K562 (cell line): ENCODE measurements at regions not wholly inside any gene's neighbourhood (a gene's known extent, or its start where the extent isn't known, plus 50 kb on each side); places are given as distances from the start of the nearest gene placed in this dataset.

Source experiments
- ATAC-seq: fragments of 200-7000 bp; cut with Tn5 transposase; 3 replicates; pipeline ENCODE4 v1.9.1; 2020; ENCODE audit warnings: moderate library complexity
- BruUV-seq: library from RNA; stranded (reverse); fragments of 400-500 nt; replicated peaks from 2 replicates; lab custom pipeline; 2021; lab: Mats Ljungman, UMichigan
- CTCF ChIA-PET: fragments of 300-600 bp; formaldehyde crosslinking; extraction: SDS; loops from one replicate; lab custom pipeline; 2021; ENCODE audit warnings: low intra/inter-chr PET ratio; lab: Yijun Ruan, JAX
- POLR2A ChIA-PET: fragments of 300-600, 350-650 bp; sonication (Branson Sonifier 250); formaldehyde crosslinking; extraction: SDS; loops from one replicate; lab custom pipeline; 2021; ENCODE audit warnings: antibody characterized with exemption, inconsistent platforms; lab: Yijun Ruan, JAX
- DNase-seq, 4 experiments: peaks; one replicate each; pipeline versions ENCODE4 v3.0.0 to v3.0.0-alpha.2; 2011 to 2018; ENCODE audit warnings: low spot score in 3 of 4, mixed read lengths in 3 of 4; ENCODE audit errors: extremely low read depth in 1 of 4
- FAIRE-seq: peaks from 2 replicates; lab custom pipeline; 2011; peaks lifted over from hg19 to GRCh38; lab: Jason Lieb, UNC
- H2AFZ ChIP-seq: 2 replicates; pipeline ENCODE4 v1.6.0; 2011; ENCODE audit warnings: low read depth, low read length, control low read depth, inconsistent platforms
- H3K27ac ChIP-seq: fragments of 200-600 bp; 3 replicates; pipeline ENCODE4 v1.8.0; 2011; ENCODE audit warnings: low read depth, mild to moderate bottlenecking, control low read depth, inconsistent platforms, low read length, moderate library complexity, mixed read lengths; ENCODE audit errors: extremely low read depth
- H3K27me3 ChIP-seq, 2 experiments: fragments of 300-600 bp in 1 of 2; 2 replicates in 1 of 2; 3 replicates in 1 of 2; pipeline versions ENCODE4 v1.6.0 to v1.8.0; 2011; ENCODE audit warnings: inconsistent platforms in 2 of 2, low read length in 2 of 2, mild to moderate bottlenecking in 1 of 2, mixed read lengths in 1 of 2, moderate library complexity in 1 of 2; ENCODE audit not compliant: control insufficient read depth in 2 of 2, insufficient read depth in 2 of 2
- H3K36me3 ChIP-seq: fragments of 300-600 bp; 3 replicates; pipeline ENCODE4 v1.8.0; 2011; ENCODE audit warnings: mild to moderate bottlenecking, low read length, inconsistent platforms; ENCODE audit not compliant: control insufficient read depth, insufficient read depth
- H3K4me1 ChIP-seq, 2 experiments: fragments of 200-600 bp in 1 of 2; replicated peaks in 1 of 2; 2 replicates in 1 of 2; 3 replicates in 1 of 2; pipeline versions ENCODE4 v1.5.1 to v1.8.0; 2011; ENCODE audit warnings: inconsistent platforms in 2 of 2, low read length in 2 of 2, mild to moderate bottlenecking in 1 of 2, mixed read lengths in 1 of 2, moderate library complexity in 1 of 2; ENCODE audit not compliant: control insufficient read depth in 2 of 2, insufficient read depth in 2 of 2
- H3K4me2 ChIP-seq: 2 replicates; pipeline ENCODE4 v1.6.1; 2011; ENCODE audit warnings: low read length, control low read depth, inconsistent platforms, mixed read lengths; ENCODE audit not compliant: insufficient read depth
- H3K4me3 ChIP-seq: fragments of 200-600 bp; sonication (generic), shearing (Covaris generic); 2 replicates; pipeline ENCODE4 v1.5.1; 2016; ENCODE audit warnings: control low read depth, inconsistent platforms
- H3K79me2 ChIP-seq: fragments of 200-600 bp; 3 replicates; pipeline ENCODE4 v1.8.0; 2011; ENCODE audit warnings: low read length, inconsistent platforms; ENCODE audit not compliant: control insufficient read depth, insufficient read depth
- H3K9ac ChIP-seq, 2 experiments: 2 replicates each; pipeline versions ENCODE4 v1.6.0 to v1.6.1; 2011; ENCODE audit warnings: low read depth in 2 of 2, low read length in 2 of 2, control low read depth in 1 of 2, inconsistent platforms in 1 of 2, mild to moderate bottlenecking in 1 of 2, mixed read lengths in 1 of 2; ENCODE audit not compliant: insufficient read depth in 1 of 2
- H3K9me1 ChIP-seq: one replicate; pipeline ENCODE4 v1.6.0; 2011; ENCODE audit warnings: inconsistent platforms, mild to moderate bottlenecking, low read length, moderate library complexity; ENCODE audit not compliant: control insufficient read depth, insufficient read depth
- H3K9me3 ChIP-seq: replicated peaks from 2 replicates; pipeline ENCODE4 v1.5.1; 2011; ENCODE audit warnings: low read depth, low read length, inconsistent platforms; ENCODE audit not compliant: control insufficient read depth, insufficient read depth
- H4K20me1 ChIP-seq: replicated peaks from 2 replicates; pipeline ENCODE4 v1.6.1; 2011; ENCODE audit warnings: low read length, inconsistent platforms, mixed read lengths; ENCODE audit not compliant: control insufficient read depth, insufficient read depth
- CBFA2T3 ChIP-seq: fragments of 450-650 bp; IDR thresholded peaks from 2 replicates; pipeline ENCODE4 v1.6.1; 2017
- CCAR2 ChIP-seq: fragments of 200-400 bp; formaldehyde crosslinking; IDR thresholded peaks from 2 replicates; pipeline ENCODE4 v1.6.1; 2017; ENCODE audit warnings: mild to moderate bottlenecking, low read depth, low read length
- CCNT2 ChIP-seq: IDR thresholded peaks from 2 replicates; pipeline ENCODE4 v1.6.1; 2011; ENCODE audit warnings: borderline replicate concordance, low read depth, mild to moderate bottlenecking, moderate library complexity, mixed read lengths, low read length; ENCODE audit not compliant: insufficient read length; ENCODE audit errors: extremely low read depth
- DDX20 ChIP-seq: fragments of 450-650 bp; IDR thresholded peaks from 2 replicates; pipeline ENCODE4 v1.6.1; 2016; ENCODE audit warnings: missing genetic modification characterization, low read depth, mild to moderate bottlenecking, missing compliant biosample characterization, moderate library complexity
- GATAD2B ChIP-seq: fragments of 450-650 bp; IDR thresholded peaks from 2 replicates; pipeline ENCODE4 v1.6.1; 2017; ENCODE audit warnings: mild to moderate bottlenecking, borderline replicate concordance
- TEAD1 ChIP-seq, 2 experiments: fragments of 450-650 bp in 1 of 2; sonication (generic) in 1 of 2; formaldehyde crosslinking; IDR thresholded peaks; 2 replicates each; pipeline versions ENCODE4 v1.4.0 to v1.8.0; 2020 to 2022; ENCODE audit warnings: mild to moderate bottlenecking in 2 of 2, missing genetic modification reagents in 1 of 2
- ZEB2 ChIP-seq: fragments of 450-650 bp; IDR thresholded peaks from 2 replicates; pipeline ENCODE4 v1.6.1; 2016
- ZNF175 ChIP-seq: fragments of 200-800 bp; sonication (Bioruptor generic); IDR thresholded peaks from 2 replicates; pipeline ENCODE4 v1.6.1; 2016; ENCODE audit warnings: low read depth, mild to moderate bottlenecking, missing genetic modification characterization, missing compliant biosample characterization
- WGBS: fragments of 100-300 bp; shearing (Covaris generic); methylation state at CpG from one replicate; pipeline ENCODE4 v1.1.6; 2016; ENCODE audit warnings: low coverage, mixed read lengths; ENCODE audit not compliant: insufficient coverage; ENCODE audit errors: missing lambda C conversion rate; 5-methylcytosine and 5-hydroxymethylcytosine counted together
- in situ Hi-C: fragments of 300-500 bp; cut with MboI; formaldehyde crosslinking; loops from 4 replicates; pipeline ENCODE4 v1.15.0; 2018; ENCODE audit warnings: inconsistent platforms, mixed read lengths
- intact Hi-C: fragments of 100-400 bp; cut with micrococcal nuclease; formaldehyde crosslinking; loops from 2 replicates; pipeline ENCODE4 v1.14.2; 2022
- TF ChIP-seq, protein P1 (sequence below): sonication (generic); formaldehyde crosslinking; IDR thresholded peaks from 2 replicates; pipeline ENCODE4 v1.9.0; 2022; ENCODE audit warnings: mild to moderate bottlenecking, missing genetic modification reagents
- TF ChIP-seq, protein P2 (sequence below): fragments of 250-450 bp; sonication (Bioruptor Pico); IDR thresholded peaks from 2 replicates; pipeline ENCODE4 v1.8.0; 2022; ENCODE audit warnings: inconsistent platforms
- TF ChIP-seq, protein P3 (sequence below): sonication (generic); formaldehyde crosslinking; IDR thresholded peaks from 2 replicates; pipeline ENCODE4 v1.8.1; 2023; ENCODE audit warnings: missing genetic modification reagents, mild to moderate bottlenecking, borderline replicate concordance

DNA sequence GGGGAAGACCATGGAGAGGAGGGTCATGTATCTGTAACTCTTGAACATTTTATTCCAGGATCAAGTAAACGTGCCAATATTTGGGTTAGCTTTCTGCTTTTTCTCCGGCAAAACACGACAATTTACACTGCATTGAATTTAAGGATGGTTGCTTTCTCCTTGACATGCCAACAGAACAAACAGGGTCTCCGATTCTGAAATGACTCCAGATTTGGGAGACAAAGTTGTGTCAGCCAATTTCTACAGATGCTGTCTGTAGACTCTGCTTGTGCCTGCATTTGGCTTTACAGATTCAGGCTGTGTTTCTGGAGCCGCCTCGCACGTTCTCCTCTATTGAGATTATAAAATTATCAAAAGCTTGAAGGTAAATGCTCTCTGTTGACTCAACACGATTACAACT, 207.0 kb downstream of the ASMT start:
- no peaks in the 10 kb centered on the region for H4K20me1 ChIP-seq
- BruUV-seq = no TSS peak
- FAIRE-seq (no peak), DNase-seq (no peak), ATAC-seq (no peak)
- intact Hi-C loops = no loop called here
- no peaks in the 10 kb centered on the region for H3K9me1 ChIP-seq
- WGBS = 0% methylated on average over 8 of the region's 8 CpGs
- H3K9me3 ChIP-seq = no peaks in the 10 kb centered on the region
- no peak overlapping the region for H3K27ac ChIP-seq
- H2AFZ ChIP-seq = no peak overlapping the region
- H3K4me2 ChIP-seq = no peak overlapping the region
- H3K27me3 ChIP-seq = no peaks in the 10 kb centered on the region
- no peaks in the 10 kb centered on the region for H3K4me1 ChIP-seq
- no peak overlapping the region for H3K9ac ChIP-seq
- H3K79me2 ChIP-seq = no peaks in the 10 kb centered on the region
- no peak overlapping the region for H3K4me3 ChIP-seq
- CTCF ChIA-PET = no interaction called here
- POLR2A ChIA-PET = no interaction called here
- in situ Hi-C loops = no loop called here
- H3K36me3 ChIP-seq = no peaks in the 10 kb centered on the region
- no peak for TF ChIP-seq GATAD2B
- no peak for TF ChIP-seq CBFA2T3
- no peak for TF ChIP-seq ZNF175 (CRISPR knock-in tag)
- TF ChIP-seq CCNT2 = no peak
- TF ChIP-seq, protein P1, sequence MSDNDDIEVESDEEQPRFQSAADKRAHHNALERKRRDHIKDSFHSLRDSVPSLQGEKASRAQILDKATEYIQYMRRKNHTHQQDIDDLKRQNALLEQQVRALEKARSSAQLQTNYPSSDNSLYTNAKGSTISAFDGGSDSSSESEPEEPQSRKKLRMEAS = no peak
- no peak for TF ChIP-seq ZEB2
- TF ChIP-seq TEAD1 (CRISPR knock-in tag; IDR thresholded peaks at IDR 0.05) = no peak
- TF ChIP-seq CCAR2 = no peak
- TF ChIP-seq, protein P2, sequence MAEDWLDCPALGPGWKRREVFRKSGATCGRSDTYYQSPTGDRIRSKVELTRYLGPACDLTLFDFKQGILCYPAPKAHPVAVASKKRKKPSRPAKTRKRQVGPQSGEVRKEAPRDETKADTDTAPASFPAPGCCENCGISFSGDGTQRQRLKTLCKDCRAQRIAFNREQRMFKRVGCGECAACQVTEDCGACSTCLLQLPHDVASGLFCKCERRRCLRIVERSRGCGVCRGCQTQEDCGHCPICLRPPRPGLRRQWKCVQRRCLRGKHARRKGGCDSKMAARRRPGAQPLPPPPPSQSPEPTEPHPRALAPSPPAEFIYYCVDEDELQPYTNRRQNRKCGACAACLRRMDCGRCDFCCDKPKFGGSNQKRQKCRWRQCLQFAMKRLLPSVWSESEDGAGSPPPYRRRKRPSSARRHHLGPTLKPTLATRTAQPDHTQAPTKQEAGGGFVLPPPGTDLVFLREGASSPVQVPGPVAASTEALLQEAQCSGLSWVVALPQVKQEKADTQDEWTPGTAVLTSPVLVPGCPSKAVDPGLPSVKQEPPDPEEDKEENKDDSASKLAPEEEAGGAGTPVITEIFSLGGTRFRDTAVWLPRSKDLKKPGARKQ (CRISPR knock-in tag) = no peak
- TF ChIP-seq DDX20 (tag) = no peak
- TF ChIP-seq, protein P3, sequence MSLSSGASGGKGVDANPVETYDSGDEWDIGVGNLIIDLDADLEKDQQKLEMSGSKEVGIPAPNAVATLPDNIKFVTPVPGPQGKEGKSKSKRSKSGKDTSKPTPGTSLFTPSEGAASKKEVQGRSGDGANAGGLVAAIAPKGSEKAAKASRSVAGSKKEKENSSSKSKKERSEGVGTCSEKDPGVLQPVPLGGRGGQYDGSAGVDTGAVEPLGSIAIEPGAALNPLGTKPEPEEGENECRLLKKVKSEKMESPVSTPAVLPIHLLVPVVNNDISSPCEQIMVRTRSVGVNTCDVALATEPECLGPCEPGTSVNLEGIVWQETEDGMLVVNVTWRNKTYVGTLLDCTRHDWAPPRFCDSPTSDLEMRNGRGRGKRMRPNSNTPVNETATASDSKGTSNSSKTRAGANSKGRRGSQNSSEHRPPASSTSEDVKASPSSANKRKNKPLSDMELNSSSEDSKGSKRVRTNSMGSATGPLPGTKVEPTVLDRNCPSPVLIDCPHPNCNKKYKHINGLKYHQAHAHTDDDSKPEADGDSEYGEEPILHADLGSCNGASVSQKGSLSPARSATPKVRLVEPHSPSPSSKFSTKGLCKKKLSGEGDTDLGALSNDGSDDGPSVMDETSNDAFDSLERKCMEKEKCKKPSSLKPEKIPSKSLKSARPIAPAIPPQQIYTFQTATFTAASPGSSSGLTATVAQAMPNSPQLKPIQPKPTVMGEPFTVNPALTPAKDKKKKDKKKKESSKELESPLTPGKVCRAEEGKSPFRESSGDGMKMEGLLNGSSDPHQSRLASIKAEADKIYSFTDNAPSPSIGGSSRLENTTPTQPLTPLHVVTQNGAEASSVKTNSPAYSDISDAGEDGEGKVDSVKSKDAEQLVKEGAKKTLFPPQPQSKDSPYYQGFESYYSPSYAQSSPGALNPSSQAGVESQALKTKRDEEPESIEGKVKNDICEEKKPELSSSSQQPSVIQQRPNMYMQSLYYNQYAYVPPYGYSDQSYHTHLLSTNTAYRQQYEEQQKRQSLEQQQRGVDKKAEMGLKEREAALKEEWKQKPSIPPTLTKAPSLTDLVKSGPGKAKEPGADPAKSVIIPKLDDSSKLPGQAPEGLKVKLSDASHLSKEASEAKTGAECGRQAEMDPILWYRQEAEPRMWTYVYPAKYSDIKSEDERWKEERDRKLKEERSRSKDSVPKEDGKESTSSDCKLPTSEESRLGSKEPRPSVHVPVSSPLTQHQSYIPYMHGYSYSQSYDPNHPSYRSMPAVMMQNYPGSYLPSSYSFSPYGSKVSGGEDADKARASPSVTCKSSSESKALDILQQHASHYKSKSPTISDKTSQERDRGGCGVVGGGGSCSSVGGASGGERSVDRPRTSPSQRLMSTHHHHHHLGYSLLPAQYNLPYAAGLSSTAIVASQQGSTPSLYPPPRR (CRISPR knock-in tag) = no peak
